Erythroblast (primary cell): ENCODE measurements at regions not wholly inside any gene's neighbourhood (a gene's known extent, or its start where the extent isn't known, plus 50 kb on each side); places are given as distances from the start of the nearest gene placed in this dataset.

Source experiments
- GATA1 ChIP-seq: IDR thresholded peaks from 2 replicates; pipeline ENCODE4 v1.6.1; 2011; ENCODE audit warnings: low read depth, mild to moderate bottlenecking, control low read depth, low read length, moderate library complexity
- POLR2A ChIP-seq: IDR thresholded peaks from 2 replicates; pipeline ENCODE4 v1.6.1; 2011; ENCODE audit warnings: mild to moderate bottlenecking, low read length

DNA sequence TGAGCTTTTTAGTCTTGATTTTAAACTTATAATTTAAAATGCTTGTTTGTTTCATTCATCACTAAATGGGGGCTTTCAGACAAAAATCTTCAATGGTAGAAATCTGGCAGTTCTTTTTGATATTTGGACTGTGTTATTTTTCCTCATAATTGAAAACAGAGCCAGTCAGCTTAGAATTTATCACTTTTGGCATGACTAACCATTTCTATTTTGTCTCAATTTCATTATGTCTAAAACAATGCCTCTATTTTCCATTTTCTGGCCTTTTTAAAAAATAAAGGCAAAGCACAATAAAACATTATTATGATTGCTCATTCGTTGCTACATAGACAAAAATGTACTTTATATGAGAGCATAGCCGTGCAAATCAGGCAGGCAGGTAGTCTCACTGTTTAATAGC is 434.5 kb downstream of the XIRP2 start:
- TF ChIP-seq POLR2A (no peak), GATA1 (no peak)
